Mammary epithelial cell (primary cell): ENCODE measurements at regions not wholly inside any gene's neighbourhood (a gene's known extent, or its start where the extent isn't known, plus 50 kb on each side); places are given as distances from the start of the nearest gene placed in this dataset.

Experiments used
- CTCF ChIP-seq, 2 donors: IDR thresholded peaks in 1 of 2; conservative IDR thresholded peaks in 1 of 2; 2 replicates each; pipeline ENCODE4 v1.5.1; 2011 to 2012; ENCODE audit warnings: inconsistent platforms in 2 of 2, low read length in 2 of 2, mild to moderate bottlenecking in 2 of 2, control low read depth in 1 of 2, low read depth in 1 of 2; ENCODE audit not compliant: insufficient read depth in 1 of 2; ENCODE audit errors: extremely low read depth in 1 of 2
- EZH2 ChIP-seq: IDR thresholded peaks from 2 replicates; pipeline ENCODE4 v1.6.1; 2012; ENCODE audit warnings: low read length, inconsistent platforms, borderline replicate concordance

- TF ChIP-seq CTCF (conservative IDR thresholded peaks at IDR 0.05 in 1 of 2, IDR thresholded peaks at IDR 0.05 in 1 of 2; ENCODE audit: extremely low read depth in 1 of 2, insufficient read depth in 1 of 2, low read depth in 1 of 2, low read length in 2 of 2) (no peak), EZH2 (no peak)
Measured at GRCh38 chr2:204195498-204195897, 258.9 kb downstream of the ICOS start.
